Osteoblast (primary cell): ENCODE measurements at regions not wholly inside any gene's neighbourhood (a gene's known extent, or its start where the extent isn't known, plus 50 kb on each side); places are given as distances from the start of the nearest gene placed in this dataset.

Source experiments
- DNase-seq: peaks from one replicate; pipeline ENCODE4 v3.0.0; 2011; ENCODE audit warnings: low spot score, mixed read lengths; ENCODE audit not compliant: insufficient read length; ENCODE audit errors: missing footprints
- H2AFZ ChIP-seq: 2 replicates; pipeline ENCODE4 v1.6.0; 2011; ENCODE audit warnings: mild to moderate bottlenecking, low read length
- H3K27ac ChIP-seq: 2 replicates; pipeline ENCODE4 v1.5.1; 2011; ENCODE audit warnings: mild to moderate bottlenecking, low read depth, low read length, moderate library complexity
- H3K27me3 ChIP-seq: 2 replicates; pipeline ENCODE4 v1.6.0; 2012; ENCODE audit warnings: mild to moderate bottlenecking, control low read depth, inconsistent platforms, low read length, moderate library complexity; ENCODE audit not compliant: insufficient read depth
- H3K36me3 ChIP-seq: 2 replicates; pipeline ENCODE4 v1.5.1; 2011; ENCODE audit warnings: mild to moderate bottlenecking, low read length, control low read depth, moderate library complexity; ENCODE audit not compliant: insufficient read depth
- H3K4me1 ChIP-seq: 2 replicates; pipeline ENCODE4 v1.5.1; 2011; ENCODE audit warnings: mild to moderate bottlenecking, low read length, control low read depth, moderate library complexity; ENCODE audit not compliant: insufficient read depth
- H3K4me2 ChIP-seq: 2 replicates; pipeline ENCODE4 v1.6.0; 2011; ENCODE audit warnings: mild to moderate bottlenecking, low read length; ENCODE audit not compliant: insufficient read depth
- H3K4me3 ChIP-seq: fragments of 200-600 bp; sonication (generic); 3 replicates; pipeline ENCODE4 v1.5.1; 2012; ENCODE audit warnings: mild to moderate bottlenecking, low read length, inconsistent platforms; ENCODE audit not compliant: insufficient read depth
- H3K79me2 ChIP-seq: 2 replicates; pipeline ENCODE4 v1.6.0; 2012; ENCODE audit warnings: mild to moderate bottlenecking, low read length, control low read depth, inconsistent platforms; ENCODE audit not compliant: insufficient read depth
- H3K9me3 ChIP-seq: 2 replicates; pipeline ENCODE4 v1.5.1; 2011; ENCODE audit warnings: low read depth, low read length, control low read depth
- H4K20me1 ChIP-seq: 2 replicates; pipeline ENCODE4 v1.6.0; 2012; ENCODE audit warnings: mild to moderate bottlenecking, low read length, control low read depth; ENCODE audit not compliant: insufficient read depth
- CTCF ChIP-seq: IDR thresholded peaks from 2 replicates; pipeline ENCODE4 v1.5.1; 2011; ENCODE audit warnings: mild to moderate bottlenecking, low read depth, low read length, moderate library complexity; ENCODE audit errors: extremely low read depth

GRCh38 chr5:145568581-145568980 is 266.6 kb downstream of the PRELID2 start:
- Histone ChIP-seq H3K4me3 (no peak overlapping the region), H3K27ac (no peak overlapping the region), H3K4me2 (no peak overlapping the region), H3K27me3 (no peaks in the 10 kb centered on the region), H2AFZ (no peak overlapping the region), H3K36me3 (no peaks in the 10 kb centered on the region), H3K4me1 (no peaks in the 10 kb centered on the region), H4K20me1 (no peaks in the 10 kb centered on the region), H3K79me2 (no peaks in the 10 kb centered on the region), H3K9me3 (no peaks in the 10 kb centered on the region)
- no peak for DNase-seq
- no peak for TF ChIP-seq CTCF

GRCh38 chr5:145562931-145563330 is 272.2 kb downstream of the PRELID2 start:
- no peak overlapping the region for H3K4me2 ChIP-seq
- no peak overlapping the region for H3K27ac ChIP-seq
- no peaks in the 10 kb centered on the region for H3K79me2 ChIP-seq
- DNase-seq, result no peak
- no peaks in the 10 kb centered on the region for H4K20me1 ChIP-seq
- no peak overlapping the region for H2AFZ ChIP-seq
- no peaks in the 10 kb centered on the region for H3K36me3 ChIP-seq
- H3K4me1 ChIP-seq, result no peaks in the 10 kb centered on the region
- H3K27me3 ChIP-seq, result no peaks in the 10 kb centered on the region
- no peaks in the 10 kb centered on the region for H3K9me3 ChIP-seq
- no peak for TF ChIP-seq CTCF
- H3K4me3 ChIP-seq, result no peak overlapping the region

GRCh38 chr5:145558288-145558687 is 276.9 kb downstream of the PRELID2 start:
- Histone ChIP-seq H3K27ac (no peak overlapping the region), H3K4me3 (no peak overlapping the region), H3K4me2 (no peak overlapping the region), H3K27me3 (no peaks in the 10 kb centered on the region), H3K36me3 (no peaks in the 10 kb centered on the region), H2AFZ (no peak overlapping the region), H4K20me1 (no peaks in the 10 kb centered on the region), H3K79me2 (no peaks in the 10 kb centered on the region), H3K4me1 (peaks cover 9% of the 10 kb centered on the region), H3K9me3 (no peaks in the 10 kb centered on the region)
- no peak for DNase-seq
- no peak for TF ChIP-seq CTCF

GRCh38 chr5:145557345-145557744 is 277.8 kb downstream of the PRELID2 start:
- no peaks in the 10 kb centered on the region for H3K79me2 ChIP-seq
- H3K9me3 ChIP-seq, result no peaks in the 10 kb centered on the region
- no peak overlapping the region for H3K4me2 ChIP-seq
- H2AFZ ChIP-seq, result no peak overlapping the region
- H4K20me1 ChIP-seq, result no peaks in the 10 kb centered on the region
- no peak overlapping the region for H3K4me3 ChIP-seq
- no peak for TF ChIP-seq CTCF
- no peak overlapping the region for H3K27ac ChIP-seq
- peaks cover 9% of the 10 kb centered on the region for H3K4me1 ChIP-seq
- no peak for DNase-seq
- H3K36me3 ChIP-seq, result no peaks in the 10 kb centered on the region
- H3K27me3 ChIP-seq, result no peaks in the 10 kb centered on the region
